ENCODE measurements at regions not wholly inside any gene's neighbourhood (a gene's known extent, or its start where the extent isn't known, plus 50 kb on each side); places are given as distances from the start of the nearest gene placed in this dataset.
A peak's percentile ranks its signal among the peaks of the same experiment; 100 is the strongest.

GRCh38 chr10:125373546-125373945 lies 213.2 kb upstream of the CTBP2 start:
- Histone ChIP-seq H3K79me2 (ENCODE audit: insufficient read depth, low read length) (no peaks in the 10 kb centered on the region), H3K4me2 (ENCODE audit: low read length) (no peak overlapping the region), H3K4me3 (replicated peaks in 1 of 2; ENCODE audit: low read depth in 1 of 2, low read length in 2 of 2) (no peak overlapping the region), H3K36me3 (ENCODE audit: control insufficient read depth in 1 of 2, insufficient read depth in 2 of 2, low read length in 2 of 2) (no peaks in the 10 kb centered on the region), H2AFZ (ENCODE audit: low read depth, low read length, poor library complexity, severe bottlenecking) (no peak overlapping the region), H3K4me1 (ENCODE audit: control insufficient read depth in 1 of 2, insufficient read depth in 2 of 2, low read length in 2 of 2) (no peaks in the 10 kb centered on the region), H3K27ac (ENCODE audit: low read depth, low read length) (no peak overlapping the region), H3K27me3 (ENCODE audit: insufficient read depth, low read length) (no peaks in the 10 kb centered on the region), H3K9me3 (ENCODE audit: control insufficient read depth in 1 of 2, insufficient read depth in 1 of 2, low read depth in 1 of 2, low read length in 2 of 2) (no peaks in the 10 kb centered on the region), H4K20me1 (ENCODE audit: insufficient read depth) (no peaks in the 10 kb centered on the region), H3K9ac (ENCODE audit: low read length) (no peak overlapping the region), H3K9me2 (ENCODE audit: insufficient read depth) (no peaks in the 10 kb centered on the region)
- ChIA-PET POLR2A (no interaction called here), RAD21 (ENCODE audit: low non-redundant PET in 1 of 2, low total read pairs in 2 of 2, uncharacterized antibody in 2 of 2, unreplicated experiment in 2 of 2) (no interaction called here), CTCF (no interaction called here)
- no TSS peak for BruUV-seq (replicated peaks)
- intact Hi-C loops (cut with micrococcal nuclease), result no loop called here
- TF ChIP-seq SP1 (IDR thresholded peaks at IDR 0.05; ENCODE audit: low read depth) (no peak), POLR2AphosphoS5 (IDR thresholded peaks at IDR 0.05; ENCODE audit: low read depth, low read length) (no peak)
- DNase-seq (ENCODE audit: low read depth, low spot score) (no peak), ATAC-seq (no peak)

- Histone ChIP-seq H3K79me2 (ENCODE audit: insufficient read depth, low read length) (no peaks in the 10 kb centered on the region), H3K4me2 (ENCODE audit: low read length) (no peak overlapping the region), H3K36me3 (ENCODE audit: control insufficient read depth in 1 of 2, insufficient read depth in 2 of 2, low read length in 2 of 2) (no peaks in the 10 kb centered on the region), H3K9me2 (ENCODE audit: insufficient read depth) (no peaks in the 10 kb centered on the region), H2AFZ (ENCODE audit: low read depth, low read length, poor library complexity, severe bottlenecking) (no peak overlapping the region), H3K4me1 (ENCODE audit: control insufficient read depth in 1 of 2, insufficient read depth in 2 of 2, low read length in 2 of 2) (no peaks in the 10 kb centered on the region), H3K9me3 (ENCODE audit: control insufficient read depth in 1 of 2, insufficient read depth in 1 of 2, low read depth in 1 of 2, low read length in 2 of 2) (no peaks in the 10 kb centered on the region), H3K27me3 (ENCODE audit: insufficient read depth, low read length) (no peaks in the 10 kb centered on the region), H3K4me3 (replicated peaks in 1 of 2; ENCODE audit: low read depth in 1 of 2, low read length in 2 of 2) (no peak overlapping the region), H3K27ac (ENCODE audit: low read depth, low read length) (no peak overlapping the region), H3K9ac (ENCODE audit: low read length) (no peak overlapping the region), H4K20me1 (ENCODE audit: insufficient read depth) (no peaks in the 10 kb centered on the region)
- intact Hi-C loops (cut with micrococcal nuclease), result no loop called here
- ChIA-PET POLR2A (no interaction called here), RAD21 (ENCODE audit: low non-redundant PET in 1 of 2, low total read pairs in 2 of 2, uncharacterized antibody in 2 of 2, unreplicated experiment in 2 of 2) (no interaction called here), CTCF (interaction anchor here (1.4 kb wide), 1 partner anchor 19 kb away, joined by 5 read pairs; no protein-coding TSS in a partner anchor)
- BruUV-seq (replicated peaks), result no TSS peak
- peak; percentile 91 for ATAC-seq
- peak; percentile 44 for TF ChIP-seq RAD21 (IDR thresholded peaks at IDR 0.05; ENCODE audit: low read depth)
- TF ChIP-seq TCF7L2 (IDR thresholded peaks at IDR 0.05; ENCODE audit: borderline replicate concordance, extremely low read depth, insufficient read depth, insufficient read length), result no peak
- TF ChIP-seq CEBPB (IDR thresholded peaks at IDR 0.05; ENCODE audit: low read depth), result no peak
- TF ChIP-seq POLR2AphosphoS5 (IDR thresholded peaks at IDR 0.05; ENCODE audit: low read depth, low read length), result no peak
- no peak for TF ChIP-seq EZH2phosphoT487 (IDR thresholded peaks at IDR 0.05; ENCODE audit: borderline replicate concordance)
- peak; percentile 60 for TF ChIP-seq MAX (IDR thresholded peaks at IDR 0.05)
- TF ChIP-seq CTCF (IDR thresholded peaks at IDR 0.05 in 2 of 3, conservative IDR thresholded peaks at IDR 0.05 in 1 of 3; ENCODE audit: borderline replicate concordance in 1 of 3, insufficient read depth in 1 of 3, low read depth in 2 of 3, low read length in 2 of 3), result peak; percentile 30 to 61 (median 57); a peak in 5 of 6 replicates
- TF ChIP-seq REST (IDR thresholded peaks at IDR 0.05; ENCODE audit: low read depth), result no peak
- TF ChIP-seq ZNF274 (IDR thresholded peaks at IDR 0.05; ENCODE audit: low read depth, low read length), result no peak
- TF ChIP-seq ZFX (IDR thresholded peaks at IDR 0.05), result no peak
- TF ChIP-seq SIN3A (IDR thresholded peaks at IDR 0.05; ENCODE audit: low read depth), result no peak
- no peak for TF ChIP-seq YY1 (IDR thresholded peaks at IDR 0.05; ENCODE audit: extremely low read depth, insufficient replicate concordance, low read depth, low read length)
- DNase-seq (ENCODE audit: low read depth, low spot score), result peak; percentile 34
Measured at GRCh38 chr10:125370578-125370977, 210.2 kb upstream of the CTBP2 start.

All from HCT116 (cell line).